ENCODE measurements at regions not wholly inside any gene's neighbourhood (a gene's known extent, or its start where the extent isn't known, plus 50 kb on each side); places are given as distances from the start of the nearest gene placed in this dataset.
"Not testable (repeated sequence)": the region's sequence is repeated elsewhere in the genome, so short reads cannot be mapped to it uniquely, and the experiment has no call there.

DNA sequence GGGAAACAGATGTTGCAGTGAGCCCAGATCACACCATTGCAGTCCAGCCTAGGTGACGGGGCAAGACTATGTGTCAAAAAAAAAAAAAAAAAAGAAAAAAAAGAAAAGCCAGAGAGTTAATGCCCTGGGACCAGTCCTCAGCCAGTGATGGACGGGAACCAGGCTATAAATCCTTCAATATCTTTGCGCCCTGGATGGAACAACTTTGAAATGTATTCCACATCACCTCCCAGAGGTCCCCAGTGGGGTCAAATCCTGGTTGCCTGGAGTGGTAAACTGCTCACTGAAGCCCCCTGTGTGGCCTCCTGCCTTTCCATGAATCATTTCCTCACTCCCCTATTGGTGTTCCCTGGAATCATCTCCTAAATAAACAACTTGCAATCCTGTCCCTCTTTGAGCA is 166.9 kb downstream of the DEFB131A start:
- no peak for TF ChIP-seq CTCF (IDR thresholded peaks at IDR 0.05; ENCODE audit: borderline replicate concordance, insufficient read depth, low read depth, low read length)
- no peak overlapping the region for H3K4me3 ChIP-seq (ENCODE audit: low read depth, low read length)

DNA sequence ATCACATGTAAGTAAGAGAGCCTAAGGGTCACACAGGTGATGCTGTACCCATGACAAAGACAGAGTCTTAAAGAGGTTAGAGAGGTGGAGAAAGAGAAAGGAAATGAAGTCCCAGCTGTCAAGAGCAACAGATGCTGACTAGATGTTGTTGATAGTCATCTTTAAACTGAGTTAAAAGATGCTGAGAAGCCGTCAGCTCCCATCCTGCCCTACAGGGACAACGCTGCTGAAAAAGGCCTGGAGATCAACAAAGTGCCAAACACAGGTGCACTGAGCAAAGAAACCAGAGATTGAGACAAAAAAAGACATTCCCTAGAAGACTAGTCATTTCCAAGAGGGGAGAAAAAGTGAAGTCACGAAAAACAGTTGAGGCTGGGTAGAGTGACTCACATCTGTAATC is 145.0 kb upstream of the DRD5 start:
- not testable (repeated sequence) for H3K4me3 ChIP-seq (ENCODE audit: low read depth, low read length)

GRCh38 chr4:9659678-9660077 is 121.8 kb upstream of the DRD5 start:
- not testable (repeated sequence) for H3K4me3 ChIP-seq (ENCODE audit: low read depth, low read length)
- TF ChIP-seq CTCF (IDR thresholded peaks at IDR 0.05; ENCODE audit: borderline replicate concordance, insufficient read depth, low read depth, low read length): peak; percentile 33; the same call in 1 of the 2 replicates

DNA sequence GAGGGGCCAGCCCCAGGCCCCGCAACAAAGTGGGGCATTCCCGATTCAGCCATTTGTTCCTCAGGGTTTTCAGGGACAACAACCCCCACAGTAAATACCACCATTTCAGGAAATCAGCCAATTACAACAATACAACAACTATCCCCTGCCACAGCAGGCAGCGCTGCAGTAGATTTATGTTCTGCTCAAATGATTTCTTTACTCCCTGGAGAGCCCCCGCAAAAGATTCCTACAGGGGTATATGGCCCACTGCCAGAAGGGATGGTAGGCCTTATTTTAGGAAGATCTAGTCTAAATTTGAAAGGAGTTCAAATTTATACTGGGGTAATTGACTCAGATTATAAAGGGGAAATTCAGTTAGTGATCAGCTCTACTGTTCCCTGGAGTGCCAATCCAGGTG is 120.5 kb upstream of the DRD5 start:
- not testable (repeated sequence) for H3K4me3 ChIP-seq (ENCODE audit: low read depth, low read length)

- not testable (repeated sequence) for H3K4me3 ChIP-seq (ENCODE audit: low read depth, low read length)
Observed at GRCh38 chr4:9670725-9671124, 110.7 kb upstream of the DRD5 start.

DNA sequence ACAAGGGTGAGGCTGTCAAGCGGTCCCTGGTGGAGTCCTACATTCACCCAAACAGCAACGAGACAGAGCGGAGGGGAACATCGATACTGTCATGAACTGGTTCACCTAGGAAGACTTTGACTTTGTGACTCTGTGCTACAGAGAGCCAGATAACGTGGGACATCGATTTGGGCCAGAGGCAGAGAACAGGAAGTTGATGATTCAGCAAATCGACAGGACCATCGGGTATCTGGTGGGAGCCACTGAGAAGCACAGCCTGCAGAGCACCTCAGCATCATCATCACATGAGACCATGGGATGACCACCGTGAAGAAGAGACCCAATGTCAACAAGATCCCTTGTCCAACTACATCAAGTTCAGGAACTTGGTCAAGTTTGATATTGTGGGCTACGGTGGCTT is 104.1 kb upstream of the DRD5 start:
- H3K4me3 ChIP-seq (ENCODE audit: low read depth, low read length): not testable (repeated sequence)

DNA sequence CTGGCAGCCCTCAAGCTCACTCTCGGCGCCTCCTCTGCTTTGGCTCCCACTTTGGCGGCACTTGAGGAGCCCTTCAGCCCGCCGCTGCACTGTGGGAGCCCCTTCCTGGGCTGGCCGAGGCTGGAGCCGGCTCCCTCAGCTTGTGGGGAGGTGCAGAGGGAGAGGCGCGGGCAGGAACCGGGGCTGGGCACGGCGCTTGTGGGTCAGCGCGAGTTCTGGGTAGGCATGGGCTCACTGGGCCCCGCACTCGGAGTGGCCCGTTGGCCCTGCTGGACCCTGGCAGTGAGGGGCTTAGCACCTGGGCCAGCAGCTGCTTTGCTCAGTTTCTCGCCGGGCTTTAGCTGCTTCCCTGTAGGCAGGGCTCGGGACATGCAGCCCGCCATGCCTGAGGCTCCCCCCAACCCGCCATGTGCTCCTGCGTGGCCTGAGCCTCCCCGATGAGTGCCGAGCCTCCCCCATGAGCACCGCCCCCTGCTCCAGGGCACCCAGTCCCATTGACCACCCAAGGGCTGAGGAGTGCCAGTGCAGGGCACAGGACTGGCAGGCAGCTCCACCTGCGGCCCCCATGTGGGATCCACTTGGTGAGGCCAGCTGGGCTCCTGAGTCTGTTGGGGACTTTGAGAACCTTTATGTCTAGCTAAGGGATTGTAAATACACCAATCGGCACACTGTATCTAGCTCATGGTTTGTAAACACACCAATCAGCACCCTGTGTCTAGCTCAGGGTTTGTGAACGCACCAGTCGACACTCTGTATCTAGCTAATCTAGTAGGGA is 101.5 kb upstream of the DRD5 start:
- H3K4me3 ChIP-seq (ENCODE audit: low read depth, low read length): no peak overlapping the region
- no peak for TF ChIP-seq CTCF (IDR thresholded peaks at IDR 0.05; ENCODE audit: borderline replicate concordance, insufficient read depth, low read depth, low read length)

- H3K4me3 ChIP-seq (ENCODE audit: low read depth, low read length): not testable (repeated sequence)
Observed at GRCh38 chr4:9683174-9683573, 98.3 kb upstream of the DRD5 start.

GRCh38 chr4:9685016-9685415 is 96.4 kb upstream of the DRD5 start:
- not testable (repeated sequence) for H3K4me3 ChIP-seq (ENCODE audit: low read depth, low read length)

GRCh38 chr4:9685692-9686091 is 95.7 kb upstream of the DRD5 start:
- TF ChIP-seq CTCF (IDR thresholded peaks at IDR 0.05; ENCODE audit: borderline replicate concordance, insufficient read depth, low read depth, low read length): no peak
- no peak overlapping the region for H3K4me3 ChIP-seq (ENCODE audit: low read depth, low read length)

- not testable (repeated sequence) for H3K4me3 ChIP-seq (ENCODE audit: low read depth, low read length)
Observed at GRCh38 chr4:9690636-9691237, 90.7 kb upstream of the DRD5 start.

Data from GM12875 (cell line).